Ovary (tissue), 7 donors: ENCODE measurements at regions not wholly inside any gene's neighbourhood (a gene's known extent, or its start where the extent isn't known, plus 50 kb on each side); places are given as distances from the start of the nearest gene placed in this dataset.

Source experiments
- DNase-seq, 5 donors: peaks; one replicate each; pipeline ENCODE4 v3.0.0-alpha.2; 2019 to 2020
- H3K27ac ChIP-seq, 2 donors: fragments of 200-600 bp; one replicate each; pipeline versions ENCODE4 v1.5.1 to v1.8.0; 2019 to 2022
- H3K27me3 ChIP-seq: fragments of 200-600 bp; one replicate; pipeline ENCODE4 v1.8.0; 2022
- H3K36me3 ChIP-seq: fragments of 200-600 bp; sonication (generic); one replicate; pipeline ENCODE4 v1.5.1; 2019
- H3K4me1 ChIP-seq: one replicate; pipeline ENCODE4 v1.8.1; 2013; ENCODE audit warnings: mild to moderate bottlenecking, moderate library complexity; ENCODE audit not compliant: insufficient read depth
- H3K4me3 ChIP-seq: fragments of 200-600 bp; sonication (generic); one replicate; pipeline ENCODE4 v1.5.1; 2017
- H3K9me3 ChIP-seq, 2 donors: fragments of 200-600 bp in 1 of 2; sonication (generic) in 1 of 2; one replicate each; pipeline versions ENCODE4 v1.5.1 to v1.8.1; 2013 to 2019; ENCODE audit warnings: mild to moderate bottlenecking in 1 of 2, moderate library complexity in 1 of 2
- CTCF ChIP-seq, 3 donors: fragments of 450-650 bp in 2 of 3; fragments of 200-600 bp in 1 of 3; IDR thresholded peaks; one replicate each; pipeline versions ENCODE4 v1.5.1 to v1.8.0; 2016 to 2022; ENCODE audit warnings: antibody characterized with exemption in 3 of 3, mild to moderate bottlenecking in 1 of 3
- EP300 ChIP-seq: sonication (generic); formaldehyde crosslinking; IDR thresholded peaks from one replicate; pipeline ENCODE4 v1.6.1; 2017; ENCODE audit warnings: antibody characterized with exemption
- POLR2A ChIP-seq: fragments of 450-650 bp; IDR thresholded peaks from one replicate; pipeline ENCODE4 v1.6.1; 2017; ENCODE audit warnings: antibody characterized with exemption, mild to moderate bottlenecking, moderate library complexity
- WGBS, 3 donors: extraction: QIAGEN DNeasy Blood & Tissue Kit in 1 of 3; methylation state at CpG; one replicate each; pipeline versions ENCODE4 v1.1.5 to v1.1.7; 2013 to 2017; 5-methylcytosine and 5-hydroxymethylcytosine counted together
- intact Hi-C, 4 donors: fragments of 100-400 bp; cut with DNase I; formaldehyde crosslinking; loops; one replicate each; pipeline versions ENCODE4 v1.11.0 to v1.15.1; 2022 to 2023
- donor health status: DM: no; HTN: no; CAD: no; lungs with moderate emphysema.
- donor health status: DM: no; HTN: no; CAD: no.
- donor health status: Bipolar disorder and iron deficiency.
- donor health status: DM: no; HTN: no; CAD: no.
- donor health status: DM: yes; HTN: yes; CAD: no.

GRCh38 chr1:5745800-5746610, 246.2 kb downstream of the NPHP4 start:
- TF ChIP-seq CTCF (IDR thresholded peaks at IDR 0.05) (peak; percentile 61 to 78 (median 62)), POLR2A (no peak)
- Histone ChIP-seq H3K27me3 (no peaks in the 10 kb centered on the region), H3K27ac (no peak overlapping the region), H3K9me3 (no peaks in the 10 kb centered on the region), H3K4me1 (no peaks in the 10 kb centered on the region), H3K36me3 (no peaks in the 10 kb centered on the region), H3K4me3 (no peak overlapping the region)
- peak; percentile 59 to 81 (median 69) for DNase-seq
- intact Hi-C loops = loop anchor here in 3 of 4 donors (5.0 to 10.0 kb wide), 3 partner anchors 231 to 1094 kb away; partner anchors contain the start of gene AJAP1 (in 1 of the 3)
- WGBS, 3 donors = 33 to 37% (median 35%) methylated on average over 19 to 21 of the region's 21 CpGs

GRCh38 chr1:5744911-5745799, 247.1 kb downstream of the NPHP4 start:
- H3K36me3 ChIP-seq = no peaks in the 10 kb centered on the region
- TF ChIP-seq CTCF (IDR thresholded peaks at IDR 0.05) (no peak), POLR2A (no peak), EP300 (no peak)
- H3K4me3 ChIP-seq = no peak overlapping the region
- H3K27me3 ChIP-seq = no peaks in the 10 kb centered on the region
- no peaks in the 10 kb centered on the region for H3K4me1 ChIP-seq
- intact Hi-C loops = loop anchor here (5.0 to 10.0 kb wide), 3 partner anchors 230 to 1093 kb away; partner anchors contain the start of gene AJAP1 (in 1 of the 4)
- H3K27ac ChIP-seq = no peak overlapping the region
- H3K9me3 ChIP-seq = no peaks in the 10 kb centered on the region
- 16 to 18% (median 16%) methylated on average over 26 of the region's 26 CpGs for WGBS, 3 donors
- DNase-seq = peak in 4 of 5 donors; percentile 50 to 76 (median 60)

GRCh38 chr1:5744341-5744740, 247.9 kb downstream of the NPHP4 start:
- DNase-seq = no peak
- H3K4me3 ChIP-seq = no peak overlapping the region

More at GRCh38 chr1:5744341-5744740, 247.9 kb downstream of the NPHP4 start:
- Histone ChIP-seq H3K4me1 (no peaks in the 10 kb centered on the region), H3K27me3 (no peaks in the 10 kb centered on the region), H3K27ac (no peak overlapping the region), H3K36me3 (no peaks in the 10 kb centered on the region), H3K9me3 (no peaks in the 10 kb centered on the region)
- intact Hi-C loops = loop anchor here in 2 of 4 donors (5.0 to 10.0 kb wide), 2 partner anchors 230 to 232 kb away; no protein-coding TSS in a partner anchor
- 63 to 71% (median 63%) methylated on average over 6 of the region's 6 CpGs for WGBS, 3 donors
- TF ChIP-seq CTCF (IDR thresholded peaks at IDR 0.05) (no peak), POLR2A (no peak), EP300 (no peak)
